ENCODE measurements at regions not wholly inside any gene's neighbourhood (a gene's known extent, or its start where the extent isn't known, plus 50 kb on each side); places are given as distances from the start of the nearest gene placed in this dataset.

GRCh38 chr4:10753856-10754402 is 69.4 kb upstream of the CLNK start:
- TF ChIP-seq ELK1 (IDR thresholded peaks at IDR 0.05; ENCODE audit: borderline replicate concordance, low read depth, low read length): no peak
- no peak for TF ChIP-seq USF2 (IDR thresholded peaks at IDR 0.05; ENCODE audit: low read depth, low read length)
- no peak for TF ChIP-seq NFE2L2 (IDR thresholded peaks at IDR 0.05; ENCODE audit: low read depth, low read length)
- no peak for TF ChIP-seq MAZ (IDR thresholded peaks at IDR 0.05; ENCODE audit: borderline replicate concordance, low read depth, low read length)
- no peak for TF ChIP-seq RCOR1 (IDR thresholded peaks at IDR 0.05; ENCODE audit: insufficient replicate concordance, low read length)
- no peak for TF ChIP-seq CHD1 (IDR thresholded peaks at IDR 0.05; ENCODE audit: low read depth, low read length)
- no peak for TF ChIP-seq RAD21 (IDR thresholded peaks at IDR 0.05; ENCODE audit: low read length)
- no peak for TF ChIP-seq MAFK (IDR thresholded peaks at IDR 0.05; ENCODE audit: low read depth, low read length)
- no peak overlapping the region for H2AFZ ChIP-seq (replicated peaks; ENCODE audit: low read length, poor library complexity)
- H4K8ac ChIP-seq (ENCODE audit: low read depth in 2 of 2, low read length in 2 of 2): no peak overlapping the region
- H2BK15ac ChIP-seq (ENCODE audit: low read depth, low read length): no peak overlapping the region
- H3K14ac ChIP-seq (replicated peaks; ENCODE audit: low read depth, low read length): no peak overlapping the region
- H4K91ac ChIP-seq (ENCODE audit: insufficient read depth, low read depth, low read length): no peak overlapping the region
- H2BK20ac ChIP-seq (ENCODE audit: low read depth, low read length): no peak overlapping the region
- no peak overlapping the region for H3K4me2 ChIP-seq (ENCODE audit: low read depth, low read length)
- dilution Hi-C loops (cut with HindIII; ENCODE audit: low sequenced_read_pairs, unreplicated experiment): no loop called here
- no peak for ATAC-seq (ENCODE audit: low read depth)
- H2BK120ac ChIP-seq (ENCODE audit: low read depth, low read length): no peak overlapping the region
- H3K4ac ChIP-seq (ENCODE audit: low read depth, low read length): no peak overlapping the region
- WGBS, 2 experiments (ENCODE audit: extremely low coverage in 2 of 2, insufficient read length in 1 of 2): 100% methylated on average over 1 of the region's 2 CpGs; no CpG with 5 or more reads in 1 of the 2 experiments
- H3K27me3 ChIP-seq (ENCODE audit: control insufficient read depth, insufficient read depth, low read length): peaks cover 7% of the 10 kb centered on the region; the same call in 1 of the 2 replicates
- intact Hi-C loops (cut with micrococcal nuclease): no loop called here
- H4K20me1 ChIP-seq (ENCODE audit: insufficient read depth, low read length): no peaks in the 10 kb centered on the region
- no peak overlapping the region for H3K27ac ChIP-seq (ENCODE audit: insufficient read depth, low read length)
- H3K56ac ChIP-seq (ENCODE audit: extremely low read depth, insufficient read depth, low read length): no peak overlapping the region
- DNase-seq: no peak
- no peak overlapping the region for H2AK5ac ChIP-seq (ENCODE audit: low read depth, low read length)
- BruUV-seq (replicated peaks): no TSS peak
- H3K23ac ChIP-seq (ENCODE audit: low read depth, low read length): no peak overlapping the region
- no peak overlapping the region for H2BK5ac ChIP-seq (ENCODE audit: low read depth, low read length, poor library complexity, severe bottlenecking)
- CTCF ChIA-PET: no interaction called here
- H4K5ac ChIP-seq (ENCODE audit: low read depth, low read length): no peak overlapping the region
- no peak overlapping the region for H3K18ac ChIP-seq (ENCODE audit: low read depth, low read length)
- H2AK9ac ChIP-seq (replicated peaks; ENCODE audit: low read depth, low read length, poor library complexity): no peak overlapping the region
- H3K79me1 ChIP-seq (ENCODE audit: low read depth in 1 of 2, low read length in 2 of 2): no peaks in the 10 kb centered on the region
- no peak overlapping the region for H3K9ac ChIP-seq (ENCODE audit: low read depth, low read length)
- no peaks in the 10 kb centered on the region for H3K36me3 ChIP-seq (ENCODE audit: control insufficient read depth, insufficient read depth, low read length)
- H3K9me3 ChIP-seq (ENCODE audit: control insufficient read depth, insufficient read depth, low read length): no peaks in the 10 kb centered on the region
- POLR2A ChIA-PET (ENCODE audit: unreplicated experiment): no interaction called here
- in situ Hi-C loops (cut with MboI; ENCODE audit: low sequenced_read_pairs): no loop called here
- no peaks in the 10 kb centered on the region for H3K9me1 ChIP-seq (ENCODE audit: insufficient read depth, low read length)
- H3K4me3 ChIP-seq (ENCODE audit: insufficient read depth, low read depth, low read length): no peak overlapping the region
- H3K4me1 ChIP-seq (ENCODE audit: control insufficient read depth, insufficient read depth, low read length): no peaks in the 10 kb centered on the region

Measured in IMR-90 (cell line).